Thymus (tissue), 11 donors: ENCODE measurements at regions not wholly inside any gene's neighbourhood (a gene's known extent, or its start where the extent isn't known, plus 50 kb on each side); places are given as distances from the start of the nearest gene placed in this dataset.

Experiments
- DNase-seq, 9 donors: peaks; one replicate each; pipeline ENCODE4 v3.0.0-alpha.2; 2013; ENCODE audit warnings: low spot score in 9 of 9, low read depth in 6 of 9, missing footprints in 1 of 9
- H3K27ac ChIP-seq, 2 donors: one replicate each; pipeline ENCODE4 v1.5.1; 2013; ENCODE audit warnings: control low read depth in 1 of 2, low read depth in 1 of 2, low read length in 1 of 2, mild to moderate bottlenecking in 1 of 2, moderate library complexity in 1 of 2
- H3K27me3 ChIP-seq, 2 donors: one replicate each; pipeline ENCODE4 v1.5.1; 2013; ENCODE audit warnings: low read length in 1 of 2; ENCODE audit not compliant: control insufficient read depth in 2 of 2, insufficient read depth in 1 of 2
- H3K36me3 ChIP-seq, 2 donors: one replicate each; pipeline ENCODE4 v1.5.1; 2013; ENCODE audit warnings: low read length in 1 of 2, mild to moderate bottlenecking in 1 of 2, moderate library complexity in 1 of 2; ENCODE audit not compliant: control insufficient read depth in 2 of 2, insufficient read depth in 2 of 2
- H3K4me1 ChIP-seq, 2 donors: one replicate each; pipeline ENCODE4 v1.5.1; 2013; ENCODE audit warnings: low read length in 2 of 2; ENCODE audit not compliant: control insufficient read depth in 2 of 2, insufficient read depth in 2 of 2
- H3K4me3 ChIP-seq, 2 donors: one replicate each; pipeline ENCODE4 v1.5.1; 2013; ENCODE audit warnings: low read length in 2 of 2, control low read depth in 1 of 2, mild to moderate bottlenecking in 1 of 2
- H3K9me3 ChIP-seq, 2 donors: one replicate each; pipeline ENCODE4 v1.5.1; 2013; ENCODE audit warnings: low read length in 1 of 2, mild to moderate bottlenecking in 1 of 2; ENCODE audit not compliant: control insufficient read depth in 2 of 2, insufficient read depth in 1 of 2
- WGBS: extraction: QIAGEN DNeasy Blood & Tissue Kit; methylation state at CpG from one replicate; pipeline ENCODE4 v1.1.7; 2013; 5-methylcytosine and 5-hydroxymethylcytosine counted together
- donor health status: healthy.

- Histone ChIP-seq H3K4me3 (no peak overlapping the region), H3K27ac (no peak overlapping the region), H3K9me3 (no peaks in the 10 kb centered on the region), H3K4me1 (no peaks in the 10 kb centered on the region), H3K36me3 (no peaks in the 10 kb centered on the region), H3K27me3 (no peaks in the 10 kb centered on the region)
- WGBS = 92% methylated on average over 2 of the region's 2 CpGs
- no peak for DNase-seq
These were observed 83.7 kb upstream of the NHS start for GRCh38 chrX:17291171-17291900.

GRCh38 chrX:17292111-17292527 lies 82.9 kb upstream of the NHS start:
- Histone ChIP-seq H3K27me3 (no peaks in the 10 kb centered on the region), H3K27ac (no peak overlapping the region), H3K4me1 (no peaks in the 10 kb centered on the region), H3K4me3 (no peak overlapping the region), H3K36me3 (no peaks in the 10 kb centered on the region), H3K9me3 (no peaks in the 10 kb centered on the region)
- 73% methylated on average over 4 of the region's 4 CpGs for WGBS
- no peak for DNase-seq

- no peak overlapping the region for H3K27ac ChIP-seq
- H3K4me3 ChIP-seq = no peak overlapping the region
- no peaks in the 10 kb centered on the region for H3K9me3 ChIP-seq
- 94% methylated on average over 1 of the region's 1 CpG for WGBS
- no peaks in the 10 kb centered on the region for H3K27me3 ChIP-seq
- H3K4me1 ChIP-seq = no peaks in the 10 kb centered on the region
- no peaks in the 10 kb centered on the region for H3K36me3 ChIP-seq
- no peak for DNase-seq
These were observed 80.4 kb upstream of the NHS start for GRCh38 chrX:17294561-17294960.

DNA sequence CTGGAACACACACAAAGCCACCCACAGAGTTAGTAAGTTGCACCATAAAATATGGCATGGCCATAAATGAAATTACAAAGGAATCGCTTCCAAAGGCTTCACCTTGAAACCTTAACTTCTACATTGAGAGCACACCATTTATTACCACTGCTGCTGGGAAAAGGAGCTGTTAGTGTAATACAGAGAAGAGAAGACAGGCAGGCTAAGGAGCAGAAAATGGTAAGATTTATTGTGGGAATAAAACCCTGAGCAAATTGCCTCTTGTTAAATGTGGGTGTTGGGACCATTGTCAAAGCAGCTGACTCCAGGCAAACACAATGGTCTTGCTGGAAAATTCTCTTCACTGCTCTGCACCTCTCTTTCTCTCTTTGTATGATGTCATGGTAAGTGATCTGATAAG lies 79.2 kb upstream of the NHS start:
- Histone ChIP-seq H3K36me3 (no peaks in the 10 kb centered on the region), H3K27ac (no peak overlapping the region), H3K4me3 (no peak overlapping the region), H3K9me3 (no peaks in the 10 kb centered on the region), H3K4me1 (no peaks in the 10 kb centered on the region), H3K27me3 (no peaks in the 10 kb centered on the region)
- WGBS = 97% methylated on average over 1 of the region's 1 CpG
- no peak for DNase-seq

- H3K36me3 ChIP-seq = no peaks in the 10 kb centered on the region
- H3K4me1 ChIP-seq = no peaks in the 10 kb centered on the region
- H3K4me3 ChIP-seq = no peak overlapping the region
- no peak overlapping the region for H3K27ac ChIP-seq
- no peaks in the 10 kb centered on the region for H3K9me3 ChIP-seq
- DNase-seq = no peak
- no peaks in the 10 kb centered on the region for H3K27me3 ChIP-seq
- WGBS = 96% methylated on average over 1 of the region's 1 CpG
These were observed 76.4 kb upstream of the NHS start for GRCh38 chrX:17298564-17298963.

- Histone ChIP-seq H3K9me3 (no peaks in the 10 kb centered on the region), H3K4me3 (no peak overlapping the region), H3K4me1 (no peaks in the 10 kb centered on the region)
These were observed 75.8 kb upstream of the NHS start for GRCh38 chrX:17299206-17299605.

GRCh38 chrX:17323397-17323796 lies 51.6 kb upstream of the NHS start:
- H3K9me3 ChIP-seq = no peaks in the 10 kb centered on the region
- H3K27ac ChIP-seq = no peak overlapping the region
- no peaks in the 10 kb centered on the region for H3K4me1 ChIP-seq
- no peak for DNase-seq
- no peaks in the 10 kb centered on the region for H3K27me3 ChIP-seq
- H3K4me3 ChIP-seq = no peak overlapping the region
- 88% methylated on average over 4 of the region's 4 CpGs for WGBS
- no peaks in the 10 kb centered on the region for H3K36me3 ChIP-seq

More at GRCh38 chrX:17299206-17299605, 75.8 kb upstream of the NHS start:
- Histone ChIP-seq H3K27ac (no peak overlapping the region), H3K27me3 (no peaks in the 10 kb centered on the region), H3K36me3 (no peaks in the 10 kb centered on the region)
- 86% methylated on average over 5 of the region's 5 CpGs for WGBS
- DNase-seq = no peak
